Liver (tissue), 7 donors: ENCODE measurements at regions not wholly inside any gene's neighbourhood (a gene's known extent, or its start where the extent isn't known, plus 50 kb on each side); places are given as distances from the start of the nearest gene placed in this dataset.

ENCODE experiments used
- DNase-seq: peaks from one replicate; pipeline ENCODE4 v3.0.0-alpha.2; 2017; ENCODE audit warnings: low spot score
- H3K27ac ChIP-seq, 2 donors: one replicate each; pipeline ENCODE4 v1.7.0; 2013; ENCODE audit warnings: inconsistent platforms in 2 of 2, low read length in 2 of 2, control low read depth in 1 of 2, low read depth in 1 of 2, mild to moderate bottlenecking in 1 of 2
- H3K27me3 ChIP-seq, 4 donors: one replicate each; pipeline versions ENCODE4 v1.6.1 to v1.7.0; 2013; ENCODE audit warnings: low read length in 3 of 4, inconsistent platforms in 1 of 4, mild to moderate bottlenecking in 1 of 4, moderate library complexity in 1 of 4; ENCODE audit not compliant: control insufficient read depth in 4 of 4, insufficient read depth in 4 of 4
- H3K36me3 ChIP-seq, 4 donors: one replicate each; pipeline versions ENCODE4 v1.6.1 to v1.7.0; 2013; ENCODE audit warnings: low read length in 3 of 4, mild to moderate bottlenecking in 3 of 4, low read depth in 1 of 4, moderate library complexity in 1 of 4; ENCODE audit not compliant: control insufficient read depth in 4 of 4, insufficient read depth in 3 of 4
- H3K4me1 ChIP-seq, 4 donors: one replicate each; pipeline versions ENCODE4 v1.6.1 to v1.7.0; 2013; ENCODE audit warnings: low read length in 3 of 4, mild to moderate bottlenecking in 3 of 4, moderate library complexity in 1 of 4; ENCODE audit not compliant: control insufficient read depth in 4 of 4, insufficient read depth in 4 of 4
- H3K4me3 ChIP-seq, 3 donors: one replicate each; pipeline versions ENCODE4 v1.6.1 to v1.7.0; 2013; ENCODE audit warnings: low read length in 3 of 3, control low read depth in 1 of 3, low read depth in 1 of 3, mild to moderate bottlenecking in 1 of 3
- H3K9ac ChIP-seq, 2 donors: one replicate each; pipeline ENCODE4 v1.7.0; 2013; ENCODE audit warnings: low read length in 2 of 2, mild to moderate bottlenecking in 2 of 2, moderate library complexity in 2 of 2, control low read depth in 1 of 2, low read depth in 1 of 2
- H3K9me3 ChIP-seq, 4 donors: one replicate each; pipeline versions ENCODE4 v1.6.1 to v1.7.0; 2013; ENCODE audit warnings: low read length in 3 of 4; ENCODE audit not compliant: control insufficient read depth in 4 of 4
- ATF3 ChIP-seq: IDR thresholded peaks from 2 replicates; pipeline ENCODE4 v1.6.1; 2016; ENCODE audit warnings: antibody characterized with exemption
- EGR1 ChIP-seq, 2 donors: IDR thresholded peaks; 2 replicates each; pipeline ENCODE4 v1.6.1; 2016 to 2018; ENCODE audit warnings: antibody characterized with exemption in 2 of 2, low read depth in 2 of 2
- FOXA1 ChIP-seq: IDR thresholded peaks from 2 replicates; pipeline ENCODE4 v1.6.1; 2016; ENCODE audit warnings: antibody characterized with exemption
- FOXA2 ChIP-seq: IDR thresholded peaks from 2 replicates; pipeline ENCODE4 v1.6.1; 2016; ENCODE audit warnings: antibody characterized with exemption
- GABPA ChIP-seq, 2 donors: IDR thresholded peaks in 1 of 2; conservative IDR thresholded peaks in 1 of 2; 2 replicates each; pipeline ENCODE4 v1.6.1; 2016; ENCODE audit warnings: antibody characterized with exemption in 2 of 2, mild to moderate bottlenecking in 1 of 2, moderate library complexity in 1 of 2
- HNF4A ChIP-seq, 2 donors: conservative IDR thresholded peaks; 2 replicates each; pipeline ENCODE4 v1.6.1; 2016; ENCODE audit warnings: antibody characterized with exemption in 2 of 2, mild to moderate bottlenecking in 2 of 2
- HNF4G ChIP-seq: IDR thresholded peaks from 2 replicates; pipeline ENCODE4 v1.6.1; 2016; ENCODE audit warnings: antibody characterized with exemption
- JUND ChIP-seq, 2 donors: IDR thresholded peaks; 2 replicates each; pipeline ENCODE4 v1.6.1; 2016; ENCODE audit warnings: antibody characterized with exemption in 2 of 2
- MAX ChIP-seq: IDR thresholded peaks from 2 replicates; pipeline ENCODE4 v1.6.1; 2016; ENCODE audit warnings: antibody characterized with exemption
- RAD21 ChIP-seq, 2 donors: IDR thresholded peaks; 2 replicates each; pipeline ENCODE4 v1.6.1; 2016; ENCODE audit warnings: antibody characterized with exemption in 2 of 2, mild to moderate bottlenecking in 2 of 2
- RXRA ChIP-seq, 2 donors: IDR thresholded peaks; 2 replicates each; pipeline ENCODE4 v1.6.1; 2017 to 2018; ENCODE audit warnings: antibody characterized with exemption in 2 of 2, mild to moderate bottlenecking in 1 of 2
- SP1 ChIP-seq: IDR thresholded peaks from 2 replicates; pipeline ENCODE4 v1.6.1; 2018; ENCODE audit warnings: antibody characterized with exemption, mild to moderate bottlenecking
- TAF1 ChIP-seq: conservative IDR thresholded peaks from 2 replicates; pipeline ENCODE4 v1.6.1; 2016; ENCODE audit warnings: antibody characterized with exemption, mild to moderate bottlenecking
- YY1 ChIP-seq: IDR thresholded peaks from 2 replicates; pipeline ENCODE4 v1.6.1; 2016; ENCODE audit warnings: antibody characterized with exemption, mild to moderate bottlenecking
- WGBS: extraction: QIAGEN DNeasy Blood & Tissue Kit; methylation state at CpG from one replicate; pipeline ENCODE4 v1.1.7; 2013; 5-methylcytosine and 5-hydroxymethylcytosine counted together
- TF ChIP-seq, protein P1 (sequence below): IDR thresholded peaks from 2 replicates; pipeline ENCODE4 v1.6.1; 2016; ENCODE audit warnings: antibody characterized with exemption, mild to moderate bottlenecking
- TF ChIP-seq, protein P2 (sequence below): IDR thresholded peaks from 2 replicates; pipeline ENCODE4 v1.6.1; 2016; ENCODE audit warnings: antibody characterized with exemption
- donor health status: healthy.
- donor health status: healthy.
- donor health status: healthy.
- donor health status: healthy.

GRCh38 chr1:82044536-82044935, 243.8 kb downstream of the ADGRL2 start:
- Histone ChIP-seq H3K27ac (no peak overlapping the region), H3K9me3 (no peaks in the 10 kb centered on the region), H3K9ac (no peak overlapping the region), H3K4me1 (no peaks in the 10 kb centered on the region), H3K27me3 (peaks cover 0 to 5% (median 0%) of the 10 kb centered on the region in 4 donors), H3K4me3 (no peak overlapping the region), H3K36me3 (no peaks in the 10 kb centered on the region)
- no peak for TF ChIP-seq RAD21 (IDR thresholded peaks at IDR 0.05)
- no peak for TF ChIP-seq EGR1 (IDR thresholded peaks at IDR 0.05; ENCODE audit: low read depth in 2 of 2)
- TF ChIP-seq, protein P1, sequence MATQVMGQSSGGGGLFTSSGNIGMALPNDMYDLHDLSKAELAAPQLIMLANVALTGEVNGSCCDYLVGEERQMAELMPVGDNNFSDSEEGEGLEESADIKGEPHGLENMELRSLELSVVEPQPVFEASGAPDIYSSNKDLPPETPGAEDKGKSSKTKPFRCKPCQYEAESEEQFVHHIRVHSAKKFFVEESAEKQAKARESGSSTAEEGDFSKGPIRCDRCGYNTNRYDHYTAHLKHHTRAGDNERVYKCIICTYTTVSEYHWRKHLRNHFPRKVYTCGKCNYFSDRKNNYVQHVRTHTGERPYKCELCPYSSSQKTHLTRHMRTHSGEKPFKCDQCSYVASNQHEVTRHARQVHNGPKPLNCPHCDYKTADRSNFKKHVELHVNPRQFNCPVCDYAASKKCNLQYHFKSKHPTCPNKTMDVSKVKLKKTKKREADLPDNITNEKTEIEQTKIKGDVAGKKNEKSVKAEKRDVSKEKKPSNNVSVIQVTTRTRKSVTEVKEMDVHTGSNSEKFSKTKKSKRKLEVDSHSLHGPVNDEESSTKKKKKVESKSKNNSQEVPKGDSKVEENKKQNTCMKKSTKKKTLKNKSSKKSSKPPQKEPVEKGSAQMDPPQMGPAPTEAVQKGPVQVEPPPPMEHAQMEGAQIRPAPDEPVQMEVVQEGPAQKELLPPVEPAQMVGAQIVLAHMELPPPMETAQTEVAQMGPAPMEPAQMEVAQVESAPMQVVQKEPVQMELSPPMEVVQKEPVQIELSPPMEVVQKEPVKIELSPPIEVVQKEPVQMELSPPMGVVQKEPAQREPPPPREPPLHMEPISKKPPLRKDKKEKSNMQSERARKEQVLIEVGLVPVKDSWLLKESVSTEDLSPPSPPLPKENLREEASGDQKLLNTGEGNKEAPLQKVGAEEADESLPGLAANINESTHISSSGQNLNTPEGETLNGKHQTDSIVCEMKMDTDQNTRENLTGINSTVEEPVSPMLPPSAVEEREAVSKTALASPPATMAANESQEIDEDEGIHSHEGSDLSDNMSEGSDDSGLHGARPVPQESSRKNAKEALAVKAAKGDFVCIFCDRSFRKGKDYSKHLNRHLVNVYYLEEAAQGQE = no peak
- no peak for TF ChIP-seq GABPA (IDR thresholded peaks at IDR 0.05 in 1 of 2, conservative IDR thresholded peaks at IDR 0.05 in 1 of 2)
- TF ChIP-seq HNF4G = no peak
- no peak for DNase-seq

GRCh38 chr1:82044111-82044510, 243.4 kb downstream of the ADGRL2 start:
- 81% methylated on average over 3 of the region's 3 CpGs for WGBS
- Histone ChIP-seq H3K27ac (no peak overlapping the region), H3K36me3 (no peaks in the 10 kb centered on the region), H3K27me3 (peaks cover 0 to 8% (median 0%) of the 10 kb centered on the region in 4 donors), H3K9me3 (no peaks in the 10 kb centered on the region), H3K4me1 (no peaks in the 10 kb centered on the region), H3K4me3 (no peak overlapping the region), H3K9ac (no peak overlapping the region)
- DNase-seq = no peak
- TF ChIP-seq SP1 = no peak
- no peak for TF ChIP-seq RXRA (IDR thresholded peaks at IDR 0.05)
- no peak for TF ChIP-seq ATF3
- TF ChIP-seq, protein P2, sequence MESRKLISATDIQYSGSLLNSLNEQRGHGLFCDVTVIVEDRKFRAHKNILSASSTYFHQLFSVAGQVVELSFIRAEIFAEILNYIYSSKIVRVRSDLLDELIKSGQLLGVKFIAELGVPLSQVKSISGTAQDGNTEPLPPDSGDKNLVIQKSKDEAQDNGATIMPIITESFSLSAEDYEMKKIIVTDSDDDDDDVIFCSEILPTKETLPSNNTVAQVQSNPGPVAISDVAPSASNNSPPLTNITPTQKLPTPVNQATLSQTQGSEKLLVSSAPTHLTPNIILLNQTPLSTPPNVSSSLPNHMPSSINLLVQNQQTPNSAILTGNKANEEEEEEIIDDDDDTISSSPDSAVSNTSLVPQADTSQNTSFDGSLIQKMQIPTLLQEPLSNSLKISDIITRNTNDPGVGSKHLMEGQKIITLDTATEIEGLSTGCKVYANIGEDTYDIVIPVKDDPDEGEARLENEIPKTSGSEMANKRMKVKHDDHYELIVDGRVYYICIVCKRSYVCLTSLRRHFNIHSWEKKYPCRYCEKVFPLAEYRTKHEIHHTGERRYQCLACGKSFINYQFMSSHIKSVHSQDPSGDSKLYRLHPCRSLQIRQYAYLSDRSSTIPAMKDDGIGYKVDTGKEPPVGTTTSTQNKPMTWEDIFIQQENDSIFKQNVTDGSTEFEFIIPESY = no peak
- TF ChIP-seq, protein P1 = no peak
- TF ChIP-seq TAF1 = no peak
- no peak for TF ChIP-seq JUND (IDR thresholded peaks at IDR 0.05)
- no peak for TF ChIP-seq MAX
- no peak for TF ChIP-seq EGR1 (IDR thresholded peaks at IDR 0.05; ENCODE audit: low read depth in 2 of 2)
- no peak for TF ChIP-seq HNF4G
- no peak for TF ChIP-seq GABPA (IDR thresholded peaks at IDR 0.05 in 1 of 2, conservative IDR thresholded peaks at IDR 0.05 in 1 of 2)
- no peak for TF ChIP-seq RAD21 (IDR thresholded peaks at IDR 0.05)
- no peak for TF ChIP-seq FOXA2
- no peak for TF ChIP-seq HNF4A (conservative IDR thresholded peaks at IDR 0.05)
- no peak for TF ChIP-seq YY1
- TF ChIP-seq FOXA1 = no peak
